SJCRH30 (cell line): ENCODE measurements at regions not wholly inside any gene's neighbourhood (a gene's known extent, or its start where the extent isn't known, plus 50 kb on each side); places are given as distances from the start of the nearest gene placed in this dataset.
"Not testable (repeated sequence)": the region's sequence is repeated elsewhere in the genome, so short reads cannot be mapped to it uniquely, and the experiment has no call there.

Experiments used
- DNase-seq, 2 experiments: peaks; one replicate each; pipeline ENCODE4 v3.0.0-alpha.2; 2015 to 2020
- H3K27ac ChIP-seq: fragments of 250-450 bp; sonication (Bioruptor Pico); 2 replicates; pipeline ENCODE4 v1.5.1; 2020; ENCODE audit warnings: mild to moderate bottlenecking, moderate library complexity
- H3K27me3 ChIP-seq: fragments of 250-450 bp; sonication (Bioruptor Pico); 2 replicates; pipeline ENCODE4 v1.5.1; 2020; ENCODE audit warnings: mild to moderate bottlenecking, moderate library complexity
- H3K36me3 ChIP-seq: fragments of 250-450 bp; sonication (Bioruptor Pico); 2 replicates; pipeline ENCODE4 v1.5.1; 2020; ENCODE audit warnings: mild to moderate bottlenecking, moderate library complexity
- H3K4me1 ChIP-seq: fragments of 250-450 bp; sonication (Bioruptor Pico); 2 replicates; pipeline ENCODE4 v1.5.1; 2020; ENCODE audit warnings: mild to moderate bottlenecking, moderate library complexity
- H3K4me3 ChIP-seq: fragments of 250-450 bp; sonication (Bioruptor Pico); 2 replicates; pipeline ENCODE4 v1.5.1; 2020; ENCODE audit warnings: mild to moderate bottlenecking, moderate library complexity
- H3K9me3 ChIP-seq: fragments of 250-450 bp; sonication (Bioruptor Pico); replicated peaks from 2 replicates; pipeline ENCODE4 v1.5.1; 2020; ENCODE audit warnings: mild to moderate bottlenecking, moderate library complexity

DNA sequence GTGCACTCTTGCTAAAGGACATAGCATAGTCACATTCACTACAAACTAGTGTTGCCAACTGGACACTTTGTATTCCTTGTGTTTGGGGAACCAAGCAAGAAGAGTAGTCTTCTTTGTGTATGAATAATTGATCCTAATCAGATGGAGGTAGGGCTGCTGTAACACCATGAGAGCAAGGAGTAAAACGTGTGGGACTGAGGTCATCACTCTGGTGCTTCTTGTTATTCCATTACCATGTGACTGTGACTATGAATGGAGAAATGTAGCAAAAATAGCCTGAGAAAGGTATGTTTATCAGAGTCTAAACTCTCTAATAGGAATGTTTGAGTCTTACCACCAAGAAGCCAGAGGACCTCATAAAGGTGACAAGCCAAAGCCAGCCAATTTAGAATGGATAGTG is 966.9 kb downstream of the TAF11L14 start:
- Histone ChIP-seq H3K4me1 (no peaks in the 10 kb centered on the region), H3K27me3 (no peaks in the 10 kb centered on the region)
- no peak for DNase-seq

DNA sequence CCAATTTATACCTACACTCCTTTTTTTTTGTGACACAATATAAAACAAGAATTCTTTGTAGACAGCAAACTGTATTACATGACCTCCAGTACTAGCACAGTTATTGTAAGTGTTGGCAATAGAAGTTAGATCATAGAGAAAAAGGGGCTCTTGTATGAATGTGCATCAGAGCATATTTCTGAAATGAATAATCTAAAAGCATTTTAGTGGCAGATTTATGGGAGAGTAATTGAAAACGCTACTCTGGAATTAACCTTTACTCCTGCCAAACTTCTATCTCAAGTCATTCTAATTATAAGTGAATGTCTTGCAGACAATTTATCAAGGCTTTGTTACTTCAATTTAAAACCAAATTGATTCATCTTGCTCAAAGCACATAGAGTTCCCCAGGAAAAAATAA is 968.1 kb downstream of the TAF11L14 start:
- H3K27ac ChIP-seq = no peak overlapping the region
- no peak overlapping the region for H3K4me3 ChIP-seq
- H3K9me3 ChIP-seq = no peaks in the 10 kb centered on the region
- DNase-seq = no peak
- H3K4me1 ChIP-seq = no peaks in the 10 kb centered on the region
- H3K27me3 ChIP-seq = no peaks in the 10 kb centered on the region
- no peaks in the 10 kb centered on the region for H3K36me3 ChIP-seq

More for the DNA sequence above, 966.9 kb downstream of the TAF11L14 start:
- no peaks in the 10 kb centered on the region for H3K9me3 ChIP-seq
- H3K27ac ChIP-seq = no peak overlapping the region
- no peak overlapping the region for H3K4me3 ChIP-seq
- H3K36me3 ChIP-seq = no peaks in the 10 kb centered on the region

DNA sequence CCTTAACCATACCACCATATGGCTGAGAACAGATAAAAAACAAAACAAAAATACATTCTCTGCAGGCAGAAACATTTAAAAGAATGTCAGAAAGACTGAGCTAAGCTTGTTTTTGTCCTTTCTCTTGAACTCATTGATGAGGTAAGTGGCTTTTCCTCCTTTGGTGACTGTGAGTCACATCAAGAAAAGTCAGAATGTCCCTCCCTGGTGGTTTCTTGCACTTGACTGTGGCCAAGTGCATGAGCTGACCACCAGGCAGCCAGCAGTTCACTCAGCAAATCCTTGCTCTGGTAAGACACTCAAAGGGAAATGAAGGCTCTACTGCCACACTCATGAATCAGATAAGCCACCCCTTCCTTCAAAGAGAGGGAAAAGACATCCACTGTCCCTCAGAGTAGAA is 970.9 kb downstream of the TAF11L14 start:
- H3K4me3 ChIP-seq = no peak overlapping the region
- no peak overlapping the region for H3K27ac ChIP-seq
- no peaks in the 10 kb centered on the region for H3K9me3 ChIP-seq
- H3K36me3 ChIP-seq = no peaks in the 10 kb centered on the region
- no peaks in the 10 kb centered on the region for H3K27me3 ChIP-seq
- DNase-seq = no peak
- H3K4me1 ChIP-seq = no peaks in the 10 kb centered on the region

DNA sequence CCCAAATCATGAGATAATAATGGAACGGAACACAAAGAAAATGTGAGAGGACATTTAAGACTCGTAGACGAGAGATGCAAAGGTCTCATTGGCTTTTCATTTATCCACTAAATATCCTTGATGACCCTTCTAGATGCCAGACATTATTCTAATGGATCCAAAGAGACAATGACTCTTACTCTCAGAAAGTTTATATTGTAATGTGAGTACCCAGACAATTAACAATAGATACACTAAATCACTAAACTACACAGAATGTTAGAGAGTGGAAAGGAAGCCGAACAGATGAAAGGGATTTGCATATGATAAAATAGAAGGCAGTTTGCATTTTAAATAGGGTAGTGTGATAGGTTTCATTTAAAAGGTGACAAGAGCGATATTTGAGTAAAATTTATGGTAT is 973.3 kb downstream of the TAF11L14 start:
- Histone ChIP-seq H3K36me3 (no peaks in the 10 kb centered on the region), H3K27me3 (no peaks in the 10 kb centered on the region), H3K4me1 (no peaks in the 10 kb centered on the region), H3K27ac (no peak overlapping the region), H3K9me3 (no peaks in the 10 kb centered on the region), H3K4me3 (no peak overlapping the region)
- DNase-seq = no peak

DNA sequence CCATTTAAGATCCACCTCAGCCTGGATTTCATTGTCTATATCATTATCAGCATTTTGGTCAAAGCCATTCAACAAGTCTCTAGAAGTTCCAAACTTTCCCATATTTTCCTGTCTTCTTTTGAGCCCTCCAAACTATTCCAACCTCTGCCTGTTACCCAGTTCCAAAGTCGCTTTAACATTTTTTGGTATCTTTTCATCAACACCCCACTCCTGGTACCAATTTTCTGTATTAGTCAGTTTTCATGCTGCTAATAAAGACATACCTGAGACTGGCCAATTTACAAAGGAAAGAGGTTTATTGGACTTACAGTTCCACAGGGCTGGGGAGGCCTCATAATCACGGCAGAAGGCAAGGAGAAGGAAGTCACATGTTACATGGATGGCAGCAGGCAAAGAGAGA is 982.9 kb downstream of the TAF11L14 start:
- DNase-seq, H3K36me3 ChIP-seq, H3K27ac ChIP-seq, H3K4me3 ChIP-seq, H3K27me3 ChIP-seq, H3K9me3 ChIP-seq, H3K4me1 ChIP-seq: not testable (repeated sequence)

DNA sequence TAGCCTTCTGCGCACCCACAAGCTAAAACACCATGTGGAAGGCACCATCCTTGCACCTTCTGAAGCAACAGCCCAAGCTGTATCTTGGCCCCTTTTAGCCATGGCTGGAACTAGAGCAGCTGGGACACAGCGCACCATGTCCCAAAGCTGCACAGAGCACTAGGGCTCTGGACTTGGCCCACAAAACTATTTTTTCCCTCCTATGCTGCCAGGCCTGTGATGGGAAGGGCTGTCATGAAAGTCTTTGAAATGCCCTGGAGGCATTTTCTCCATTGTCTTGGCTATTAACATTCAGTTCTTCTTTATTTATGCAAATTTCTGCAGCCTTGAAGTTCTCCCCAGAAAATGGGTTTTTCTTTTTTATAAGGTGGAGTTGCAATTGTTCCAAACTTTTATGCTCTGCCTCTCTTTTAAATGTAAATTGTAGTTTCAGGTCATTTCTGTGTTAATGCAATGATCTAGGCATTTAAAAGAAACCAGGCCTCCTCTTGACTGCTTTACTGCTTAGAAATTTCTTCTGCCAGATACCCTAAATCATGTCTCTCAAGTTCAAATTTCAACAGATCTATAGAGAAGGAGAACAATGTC is 996.3 kb downstream of the TAF11L14 start:
- no peaks in the 10 kb centered on the region for H3K27me3 ChIP-seq
- no peaks in the 10 kb centered on the region for H3K4me1 ChIP-seq

DNA sequence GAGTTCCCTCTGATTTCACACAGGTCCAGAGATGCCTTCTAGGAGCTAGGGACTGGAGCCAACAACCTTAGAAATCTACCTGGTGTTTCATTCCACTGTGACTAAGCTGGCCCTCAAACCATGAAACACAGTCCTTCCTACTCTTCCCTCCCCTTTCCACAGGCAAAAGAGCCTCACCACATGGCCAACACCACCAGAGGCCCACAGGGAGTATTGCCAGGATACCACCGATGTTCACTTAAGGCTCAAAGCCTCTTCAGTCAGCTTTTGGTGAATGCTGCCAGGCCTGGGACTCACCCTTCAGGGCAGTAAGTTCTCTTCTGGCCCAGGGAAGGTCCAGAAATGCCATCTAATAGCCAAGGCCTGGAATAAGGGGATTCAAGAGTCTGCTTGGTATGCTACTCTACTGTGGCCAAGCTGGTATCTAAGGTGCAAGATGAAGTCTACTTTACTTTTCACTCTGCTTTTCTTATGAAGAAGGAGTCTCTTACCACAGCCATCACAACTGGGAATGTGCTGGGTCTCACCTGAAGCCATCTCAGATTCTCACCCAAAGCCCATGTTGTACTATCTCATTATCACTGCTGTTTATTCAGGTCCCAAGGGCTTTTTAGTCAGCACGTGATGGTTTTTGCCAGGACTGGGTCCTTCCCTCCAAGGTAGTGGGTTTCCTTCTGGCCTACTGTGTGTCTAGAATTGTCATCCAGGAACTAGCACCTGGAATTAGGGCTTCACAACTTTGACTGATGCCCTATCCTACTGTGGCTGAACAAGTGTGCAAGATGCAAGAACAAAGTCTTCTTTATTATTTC is 1018.4 kb downstream of the TAF11L14 start:
- no peaks in the 10 kb centered on the region for H3K36me3 ChIP-seq
- DNase-seq = no peak

More for the DNA sequence above, 996.3 kb downstream of the TAF11L14 start:
- H3K36me3 ChIP-seq = no peaks in the 10 kb centered on the region
- H3K27ac ChIP-seq = no peak overlapping the region
- no peak overlapping the region for H3K4me3 ChIP-seq
- DNase-seq = no peak
- no peaks in the 10 kb centered on the region for H3K9me3 ChIP-seq

DNA sequence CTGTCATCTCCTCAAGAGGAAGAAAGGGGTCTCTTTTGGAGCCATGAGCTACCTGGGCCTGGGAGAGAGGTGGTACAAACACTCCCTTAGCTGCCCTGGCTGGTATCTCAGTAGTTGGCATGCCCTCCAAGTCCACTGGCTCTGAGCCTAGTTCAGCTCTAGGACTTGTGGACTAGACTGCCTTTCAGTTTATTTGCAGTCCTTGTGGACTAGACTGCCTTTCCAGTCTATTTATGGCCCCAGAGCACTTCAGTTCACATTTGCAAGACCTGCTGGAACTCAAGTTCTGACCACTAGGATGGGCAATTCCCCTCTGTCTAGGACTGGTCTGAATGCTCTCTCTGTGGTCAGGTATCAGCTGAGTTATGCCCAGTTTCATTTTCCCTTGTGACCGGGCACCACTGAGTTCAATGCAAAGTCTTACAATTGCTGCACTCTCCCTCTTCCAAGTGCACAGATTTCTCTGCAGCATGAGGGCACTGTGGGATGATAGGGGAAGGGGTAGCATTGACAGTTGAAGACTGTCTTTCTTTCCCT is 1019.0 kb downstream of the TAF11L14 start:
- no peak for DNase-seq
- H3K36me3 ChIP-seq = no peaks in the 10 kb centered on the region
- no peak overlapping the region for H3K27ac ChIP-seq
- no peaks in the 10 kb centered on the region for H3K9me3 ChIP-seq
- H3K4me3 ChIP-seq = no peak overlapping the region
- no peaks in the 10 kb centered on the region for H3K27me3 ChIP-seq
- H3K4me1 ChIP-seq = no peaks in the 10 kb centered on the region

More for the DNA sequence above, 1018.4 kb downstream of the TAF11L14 start:
- H3K27me3 ChIP-seq = no peaks in the 10 kb centered on the region
- no peaks in the 10 kb centered on the region for H3K9me3 ChIP-seq
- H3K4me1 ChIP-seq = no peaks in the 10 kb centered on the region
- no peak overlapping the region for H3K4me3 ChIP-seq
- no peak overlapping the region for H3K27ac ChIP-seq

DNA sequence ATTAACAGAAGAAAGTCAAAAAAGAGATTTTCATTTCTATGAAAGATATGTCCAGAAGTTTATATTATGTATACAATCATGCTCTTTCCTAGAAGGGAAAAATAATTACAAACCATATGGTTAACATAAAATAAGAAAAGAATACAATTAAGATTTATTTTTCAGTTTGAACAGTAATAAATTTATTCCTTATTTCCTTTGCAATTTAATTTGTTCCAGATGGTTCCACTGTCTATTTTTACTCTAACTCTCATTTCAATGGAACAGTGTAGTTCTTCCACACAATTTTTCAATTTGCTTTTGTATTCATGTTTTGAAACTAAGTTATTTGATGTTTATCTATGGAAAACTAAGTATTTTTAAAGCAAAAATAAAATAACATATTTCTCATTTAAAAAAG is 1026.3 kb downstream of the TAF11L14 start:
- H3K27ac ChIP-seq = no peak overlapping the region
- no peaks in the 10 kb centered on the region for H3K4me1 ChIP-seq
- H3K9me3 ChIP-seq = no peaks in the 10 kb centered on the region
- H3K36me3 ChIP-seq = no peaks in the 10 kb centered on the region
- H3K27me3 ChIP-seq = no peaks in the 10 kb centered on the region
- no peak for DNase-seq
- H3K4me3 ChIP-seq = no peak overlapping the region

DNA sequence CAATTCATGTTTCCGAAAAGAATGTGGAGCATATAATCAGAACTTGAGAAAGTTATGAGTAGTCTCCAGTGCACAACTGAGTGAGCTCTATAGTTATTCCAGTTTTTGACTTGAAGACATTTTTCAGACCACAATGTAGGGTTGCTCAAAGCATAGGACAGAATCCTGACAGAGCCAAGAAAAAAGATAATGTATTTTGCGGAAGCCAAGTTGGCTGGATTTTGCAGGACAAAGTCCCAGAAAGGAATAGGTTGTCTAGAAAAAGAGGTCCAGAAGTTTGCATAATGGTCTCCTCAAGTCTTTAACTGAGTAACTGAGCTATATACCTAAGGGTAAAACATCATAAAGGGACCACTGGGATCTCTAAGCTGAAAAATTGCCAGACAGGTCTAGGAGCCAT is 1028.0 kb downstream of the TAF11L14 start:
- DNase-seq = no peak
- H3K27ac ChIP-seq = no peak overlapping the region
- no peaks in the 10 kb centered on the region for H3K4me1 ChIP-seq
- no peak overlapping the region for H3K4me3 ChIP-seq
- no peaks in the 10 kb centered on the region for H3K27me3 ChIP-seq
- H3K9me3 ChIP-seq = no peaks in the 10 kb centered on the region
- H3K36me3 ChIP-seq = no peaks in the 10 kb centered on the region

DNA sequence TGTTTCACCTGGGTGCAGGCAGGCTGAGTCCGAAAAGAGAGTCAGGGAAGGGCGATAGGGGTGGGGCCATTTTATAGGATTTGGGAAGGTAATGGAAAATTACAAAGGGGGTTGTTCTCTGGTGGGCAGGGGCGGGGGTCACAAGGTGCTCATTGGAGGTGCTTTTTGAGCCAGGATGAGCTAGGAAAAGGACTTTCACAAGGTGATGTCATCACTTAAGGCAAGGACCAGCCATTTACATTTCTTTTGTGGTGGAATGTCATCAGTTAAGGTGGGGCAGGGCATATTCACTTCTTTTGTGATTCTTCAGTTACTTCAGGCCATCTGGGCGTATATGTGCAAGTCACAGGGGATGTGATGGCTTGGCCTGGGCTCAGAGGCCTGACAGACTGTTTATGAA is 1040.0 kb downstream of the TAF11L14 start:
- H3K4me1 ChIP-seq, DNase-seq, H3K9me3 ChIP-seq, H3K36me3 ChIP-seq, H3K27ac ChIP-seq, H3K27me3 ChIP-seq, H3K4me3 ChIP-seq: not testable (repeated sequence)

DNA sequence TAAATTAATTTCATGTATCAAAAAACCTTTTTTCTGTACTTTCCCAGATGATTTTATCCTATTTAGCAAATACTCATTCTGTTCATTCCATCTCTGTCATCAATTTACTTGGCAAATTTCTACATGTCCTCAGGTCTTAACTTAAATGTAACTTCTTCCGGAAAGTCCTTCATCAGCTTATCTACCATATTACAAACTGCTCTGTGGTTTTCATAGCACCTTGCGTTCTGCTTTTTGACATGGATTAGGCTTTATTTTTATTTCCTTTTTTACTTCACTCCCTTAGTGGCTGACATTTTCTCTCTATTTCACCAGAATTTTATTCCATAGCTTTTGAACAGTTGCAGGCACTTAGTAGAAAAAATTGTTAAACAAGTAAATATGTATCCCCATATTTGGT is 1040.8 kb downstream of the TAF11L14 start:
- Histone ChIP-seq H3K27ac (no peak overlapping the region), H3K4me1 (no peaks in the 10 kb centered on the region), H3K27me3 (no peaks in the 10 kb centered on the region), H3K9me3 (no peaks in the 10 kb centered on the region), H3K36me3 (no peaks in the 10 kb centered on the region), H3K4me3 (no peak overlapping the region)
- no peak for DNase-seq

DNA sequence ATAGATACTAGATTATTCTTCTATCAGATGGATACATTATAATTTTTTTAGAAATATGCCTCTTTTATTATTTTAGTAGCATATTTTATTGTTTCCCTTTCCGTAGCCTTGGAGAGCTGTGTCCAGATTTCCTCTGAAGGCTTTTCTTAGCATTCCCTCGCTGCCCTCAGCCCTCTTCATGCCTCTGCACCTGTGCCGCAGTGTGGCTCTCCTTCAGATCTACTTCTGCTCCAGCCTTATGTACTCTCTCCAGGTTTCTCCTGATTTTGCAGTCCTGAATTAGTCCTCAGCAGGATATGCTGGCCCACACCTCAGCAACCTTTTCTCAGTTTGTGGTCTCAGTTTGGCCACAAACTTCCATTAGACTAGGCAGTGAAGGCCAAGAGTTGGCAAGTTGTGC is 1052.0 kb downstream of the TAF11L14 start:
- no peak overlapping the region for H3K27ac ChIP-seq
- no peak for DNase-seq
- no peaks in the 10 kb centered on the region for H3K36me3 ChIP-seq
- no peak overlapping the region for H3K4me3 ChIP-seq
- no peaks in the 10 kb centered on the region for H3K9me3 ChIP-seq
- H3K4me1 ChIP-seq = no peaks in the 10 kb centered on the region
- H3K27me3 ChIP-seq = no peaks in the 10 kb centered on the region

DNA sequence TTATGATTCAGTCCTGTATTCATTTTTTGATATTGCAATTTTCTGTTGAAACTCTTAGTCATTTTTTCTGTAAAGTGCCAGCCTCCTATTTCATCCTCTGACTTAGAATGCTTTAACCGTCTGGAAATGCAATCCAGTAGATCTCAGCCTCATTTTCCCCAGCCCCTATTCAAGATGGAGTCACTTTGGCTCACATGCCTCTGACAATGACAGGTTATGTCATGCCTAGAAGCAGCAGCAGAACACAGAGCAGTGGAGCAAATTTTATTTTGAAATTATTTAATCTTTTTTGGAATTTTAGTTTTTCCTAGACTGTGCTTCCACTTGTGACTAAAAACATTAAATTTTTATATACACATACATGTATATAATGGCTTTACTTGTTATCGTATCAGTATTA is 1053.2 kb downstream of the TAF11L14 start:
- Histone ChIP-seq H3K4me3 (no peak overlapping the region), H3K4me1 (no peaks in the 10 kb centered on the region), H3K36me3 (no peaks in the 10 kb centered on the region), H3K9me3 (no peaks in the 10 kb centered on the region), H3K27ac (no peak overlapping the region), H3K27me3 (no peaks in the 10 kb centered on the region)
- DNase-seq = no peak

DNA sequence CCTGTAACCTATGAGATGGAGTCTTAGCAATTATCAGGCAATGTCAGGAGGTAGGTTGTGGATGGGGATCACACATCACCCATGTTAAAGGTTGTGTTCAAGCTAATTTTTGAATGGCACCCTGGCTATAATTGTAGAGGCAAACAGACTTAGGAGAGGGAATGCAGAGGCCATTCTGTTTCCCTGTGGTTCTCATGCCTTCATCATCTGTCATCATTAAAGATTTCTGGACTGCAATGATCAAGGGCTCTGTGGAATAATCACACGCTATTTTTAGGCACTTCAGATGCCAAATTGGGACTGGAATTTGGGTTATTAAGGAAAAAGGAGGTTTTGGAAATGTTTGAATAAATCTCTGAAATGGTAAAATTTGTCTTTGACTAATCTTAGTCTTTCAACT is 1065.4 kb downstream of the TAF11L14 start:
- Histone ChIP-seq H3K36me3 (no peaks in the 10 kb centered on the region), H3K27ac (no peak overlapping the region), H3K9me3 (no peaks in the 10 kb centered on the region), H3K4me1 (no peaks in the 10 kb centered on the region), H3K27me3 (no peaks in the 10 kb centered on the region), H3K4me3 (no peak overlapping the region)
- no peak for DNase-seq

DNA sequence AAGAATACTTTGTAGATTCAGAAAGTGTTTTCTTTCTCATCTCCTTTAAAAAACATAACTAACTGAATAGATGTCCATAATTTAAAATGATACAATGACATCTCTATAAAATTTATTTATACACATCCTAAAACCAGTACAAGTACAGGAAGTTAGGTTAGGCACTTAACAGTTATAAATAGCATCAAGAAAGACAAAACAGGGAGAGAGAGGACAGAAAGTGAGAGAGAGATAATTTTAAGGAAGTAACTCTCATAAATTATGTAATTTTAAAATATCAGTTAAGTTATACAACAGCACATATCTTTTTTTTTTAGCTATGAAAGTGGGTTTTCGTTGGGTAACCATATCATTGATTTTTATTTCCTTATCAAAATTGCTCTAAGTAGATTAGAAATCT is 1068.6 kb downstream of the TAF11L14 start:
- Histone ChIP-seq H3K27me3 (no peaks in the 10 kb centered on the region), H3K4me3 (no peak overlapping the region), H3K27ac (no peak overlapping the region), H3K4me1 (no peaks in the 10 kb centered on the region), H3K36me3 (no peaks in the 10 kb centered on the region), H3K9me3 (no peaks in the 10 kb centered on the region)
- no peak for DNase-seq
